Fibroblast of mammary gland (primary cell): ENCODE measurements at regions not wholly inside any gene's neighbourhood (a gene's known extent, or its start where the extent isn't known, plus 50 kb on each side); places are given as distances from the start of the nearest gene placed in this dataset.

Experiments
- DNase-seq: peaks from one replicate; pipeline ENCODE4 v3.0.0-alpha.2; 2010; ENCODE audit warnings: low read depth
- H3K4me3 ChIP-seq: 2 replicates; pipeline ENCODE4 v1.5.1; 2011; ENCODE audit warnings: low read depth, mild to moderate bottlenecking, low read length, moderate library complexity; ENCODE audit not compliant: control insufficient read depth
- TF ChIP-seq, protein P1 (sequence below): conservative IDR thresholded peaks from 2 replicates; pipeline ENCODE4 v1.5.1; 2011; ENCODE audit warnings: low read depth, low read length, inconsistent platforms; ENCODE audit not compliant: control insufficient read depth, insufficient read depth

DNA sequence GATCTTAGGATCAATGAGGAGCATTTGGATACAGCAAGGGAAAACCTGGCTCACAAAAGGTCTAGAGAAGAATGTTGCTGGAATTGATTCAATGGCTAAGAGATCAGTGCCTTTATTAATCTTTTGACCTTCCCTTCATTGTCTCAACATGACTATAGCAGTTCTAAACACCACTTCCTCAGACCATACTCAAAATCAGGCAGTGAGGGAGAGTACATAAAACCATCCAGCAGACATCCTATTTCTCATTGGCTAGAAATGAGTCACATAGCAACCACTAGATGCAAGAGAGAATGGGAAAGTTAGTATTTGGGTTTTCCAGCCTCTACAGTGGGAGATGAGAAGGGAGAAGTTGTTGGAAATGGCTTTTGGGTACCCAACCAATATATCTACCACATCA, 151.4 kb upstream of the NUDT4 start:
- no peak overlapping the region for H3K4me3 ChIP-seq
- peak; percentile 16 for DNase-seq
- TF ChIP-seq, protein P1, sequence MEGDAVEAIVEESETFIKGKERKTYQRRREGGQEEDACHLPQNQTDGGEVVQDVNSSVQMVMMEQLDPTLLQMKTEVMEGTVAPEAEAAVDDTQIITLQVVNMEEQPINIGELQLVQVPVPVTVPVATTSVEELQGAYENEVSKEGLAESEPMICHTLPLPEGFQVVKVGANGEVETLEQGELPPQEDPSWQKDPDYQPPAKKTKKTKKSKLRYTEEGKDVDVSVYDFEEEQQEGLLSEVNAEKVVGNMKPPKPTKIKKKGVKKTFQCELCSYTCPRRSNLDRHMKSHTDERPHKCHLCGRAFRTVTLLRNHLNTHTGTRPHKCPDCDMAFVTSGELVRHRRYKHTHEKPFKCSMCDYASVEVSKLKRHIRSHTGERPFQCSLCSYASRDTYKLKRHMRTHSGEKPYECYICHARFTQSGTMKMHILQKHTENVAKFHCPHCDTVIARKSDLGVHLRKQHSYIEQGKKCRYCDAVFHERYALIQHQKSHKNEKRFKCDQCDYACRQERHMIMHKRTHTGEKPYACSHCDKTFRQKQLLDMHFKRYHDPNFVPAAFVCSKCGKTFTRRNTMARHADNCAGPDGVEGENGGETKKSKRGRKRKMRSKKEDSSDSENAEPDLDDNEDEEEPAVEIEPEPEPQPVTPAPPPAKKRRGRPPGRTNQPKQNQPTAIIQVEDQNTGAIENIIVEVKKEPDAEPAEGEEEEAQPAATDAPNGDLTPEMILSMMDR = no peak

DNA sequence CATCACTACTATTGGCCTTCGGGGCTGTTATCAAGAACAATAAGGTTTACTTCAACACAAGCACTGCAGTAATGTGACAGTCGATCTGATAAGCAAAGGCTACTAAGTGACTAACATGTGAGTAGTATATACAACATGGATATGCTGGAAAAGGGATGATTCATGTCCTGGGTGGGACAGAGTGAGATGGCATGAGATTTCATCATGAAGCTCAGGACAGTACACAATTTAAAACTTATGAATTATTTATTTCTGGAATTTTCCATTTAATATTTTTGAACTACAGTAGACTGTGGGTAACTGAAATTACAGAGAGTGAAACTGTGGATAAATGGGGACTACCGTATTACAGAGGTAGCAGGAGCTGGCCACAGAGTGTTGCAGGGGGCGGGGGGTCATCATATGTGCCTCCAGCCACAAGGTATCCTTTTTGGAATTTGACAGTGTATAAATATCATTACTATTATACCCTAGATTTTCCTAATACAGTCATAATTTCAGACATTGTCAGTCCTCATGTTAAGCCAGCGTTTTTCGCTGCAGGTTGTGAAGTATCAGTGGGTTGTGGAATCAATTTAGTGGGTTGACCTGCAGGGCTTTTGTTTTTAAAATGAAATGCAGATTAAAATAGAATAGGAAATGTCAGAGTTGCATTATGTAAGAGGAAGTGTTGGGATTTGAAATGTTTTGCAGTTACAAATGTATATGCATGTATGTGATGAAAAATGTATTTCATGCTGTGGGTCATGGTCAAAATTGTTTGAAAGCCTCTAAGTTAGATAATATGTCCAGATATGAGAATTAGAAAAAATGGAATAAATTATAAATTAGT, 148.0 kb upstream of the NUDT4 start:
- peak; percentile 88 for DNase-seq
- H3K4me3 ChIP-seq = no peak overlapping the region
- TF ChIP-seq, protein P1 = no peak

DNA sequence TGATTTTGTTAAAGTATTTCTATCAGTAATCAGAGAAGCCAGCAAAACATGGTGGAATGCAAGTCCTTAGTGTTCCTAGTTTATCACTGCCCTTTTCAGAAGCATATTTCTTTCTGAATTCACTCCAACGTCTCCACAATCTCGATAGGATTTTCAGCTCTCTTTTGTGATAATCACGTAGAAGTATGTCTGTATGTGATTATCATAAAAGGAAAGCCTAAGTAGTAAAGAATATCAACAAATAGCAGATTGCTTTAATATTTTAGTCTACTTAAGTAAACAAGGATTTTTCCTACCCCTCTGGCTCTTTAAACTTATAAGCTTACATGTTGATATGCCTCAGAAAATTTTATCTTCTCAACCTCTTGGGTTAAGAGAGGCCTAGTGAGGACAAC, 147.4 kb upstream of the NUDT4 start:
- no peak overlapping the region for H3K4me3 ChIP-seq
- TF ChIP-seq, protein P1 = no peak
- DNase-seq = no peak

DNA sequence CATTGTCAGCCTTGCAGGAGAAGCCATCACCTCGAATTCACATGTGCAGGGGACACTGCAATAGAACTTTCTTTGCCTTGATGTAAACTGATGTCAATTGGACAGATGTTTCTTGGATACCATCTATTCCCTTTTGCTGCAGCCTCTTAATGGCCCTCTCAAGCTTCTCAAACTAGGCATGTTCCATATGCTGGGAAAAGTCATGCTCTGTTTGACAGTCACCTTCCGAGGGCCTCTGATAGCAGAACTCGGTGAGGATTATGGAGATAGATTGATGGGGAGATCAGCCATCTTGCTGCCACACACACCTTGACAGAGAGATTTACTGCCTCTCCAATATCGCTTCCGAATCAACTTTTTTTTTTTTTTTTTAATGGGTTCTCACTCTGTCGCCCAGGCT, 145.8 kb upstream of the NUDT4 start:
- TF ChIP-seq, protein P1 = no peak
- no peak for DNase-seq
- no peak overlapping the region for H3K4me3 ChIP-seq

DNA sequence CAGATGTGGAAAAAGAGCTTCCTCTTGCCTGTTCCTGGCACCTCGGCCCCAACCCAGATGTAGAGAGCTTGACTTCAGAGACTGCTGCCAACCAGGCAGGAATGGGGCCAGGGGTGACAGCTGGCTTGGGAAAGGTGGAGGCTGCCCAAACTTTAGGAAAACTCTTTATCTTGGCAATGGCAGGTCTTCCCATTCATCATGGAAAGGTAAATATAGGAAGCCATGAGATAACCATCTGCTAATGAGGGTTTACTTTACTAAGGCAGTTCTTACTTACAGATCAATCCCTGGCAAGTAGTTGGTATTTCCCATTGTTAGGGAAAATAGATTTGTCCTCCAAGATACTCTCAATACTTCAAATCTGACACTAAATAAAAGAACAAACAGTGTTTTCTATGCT, 143.1 kb upstream of the NUDT4 start:
- TF ChIP-seq, protein P1 = no peak
- H3K4me3 ChIP-seq = no peak overlapping the region
- DNase-seq = no peak

DNA sequence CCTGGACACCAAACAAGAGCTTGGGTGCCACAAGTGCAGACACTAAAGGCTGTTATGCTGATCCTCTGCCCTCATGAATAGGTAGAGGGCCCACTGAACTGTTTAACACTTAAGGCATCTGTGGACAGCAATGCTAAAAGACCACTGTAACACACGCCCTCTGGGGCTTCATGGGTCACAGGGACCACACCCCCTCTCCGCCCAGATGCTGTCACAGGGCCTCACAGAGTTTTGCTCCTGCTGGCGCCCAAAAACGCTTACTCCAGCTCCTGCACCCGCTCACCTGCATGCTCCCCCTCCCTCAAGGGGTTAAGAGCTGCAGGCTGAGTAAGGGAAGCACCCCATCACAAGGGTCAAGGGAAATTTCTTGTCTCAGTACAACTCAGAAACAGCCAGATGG, 141.8 kb upstream of the NUDT4 start:
- H3K4me3 ChIP-seq = no peak overlapping the region
- TF ChIP-seq, protein P1 = no peak
- DNase-seq = no peak
